Pancreas (tissue), 10 donors: ENCODE measurements at regions not wholly inside any gene's neighbourhood (a gene's known extent, or its start where the extent isn't known, plus 50 kb on each side); places are given as distances from the start of the nearest gene placed in this dataset.
A peak's percentile ranks its signal among the peaks of the same experiment; 100 is the strongest.

Experiments used
- ATAC-seq, 4 donors: fragments of 200-7000 bp; cut with Tn5 transposase; one replicate each; pipeline versions ENCODE4 v1.8.0 to v1.9.1; 2020; ENCODE audit warnings: mild to moderate bottlenecking in 4 of 4, moderate library complexity in 4 of 4
- DNase-seq, 6 donors: peaks; one replicate each; pipeline ENCODE4 v3.0.0-alpha.2; 2020
- FAIRE-seq: peaks from 2 replicates; lab custom pipeline; 2012; peaks lifted over from hg19 to GRCh38; lab: Jason Lieb, UNC
- H3K27ac ChIP-seq, 4 donors: fragments of 200-600 bp; sonication (generic); 1 replicate in 3 of 4; 2 replicates in 1 of 4; pipeline versions ENCODE4 v1.5.0 to v1.8.0; 2020
- H3K27me3 ChIP-seq, 4 donors: fragments of 200-600 bp; one replicate each; pipeline ENCODE4 v1.8.0; 2021
- H3K36me3 ChIP-seq, 3 donors: fragments of 200-600 bp; sonication (generic) in 1 of 3; one replicate each; pipeline versions ENCODE4 v1.5.0 to v1.8.0; 2020 to 2021
- H3K4me1 ChIP-seq, 3 donors: fragments of 200-600 bp; one replicate each; pipeline ENCODE4 v1.8.0; 2021
- H3K4me3 ChIP-seq, 4 donors: fragments of 200-600 bp; sonication (generic) in 2 of 4; one replicate each; pipeline versions ENCODE4 v1.5.0 to v1.8.0; 2020 to 2021
- H3K9me3 ChIP-seq, 4 donors: fragments of 200-600 bp; one replicate each; pipeline ENCODE4 v1.8.0; 2021
- WGBS, 2 donors: extraction: QIAGEN DNeasy Blood & Tissue Kit; methylation state at CpG; one replicate each; pipeline ENCODE4 v1.1.7; 2013; 5-methylcytosine and 5-hydroxymethylcytosine counted together
- intact Hi-C, 3 donors: fragments of 100-400 bp; cut with DNase I; formaldehyde crosslinking; loops; one replicate each; pipeline versions ENCODE4 v1.11.1 to v1.14.2; 2022
- TF ChIP-seq, protein P1 (sequence below), 4 donors: fragments of 200-600 bp; sonication (generic) in 3 of 4; IDR thresholded peaks; one replicate each; pipeline versions ENCODE4 v1.5.0 to v1.8.0; 2021; ENCODE audit warnings: antibody characterized with exemption in 4 of 4
- donor health status: healthy with polysubstance abuse.
- donor health status: DM: no; HTN: no; CAD: no; lungs with moderate emphysema.
- donor health status: DM: no; HTN: no; CAD: no.
- donor health status: control.
- donor health status: control.
- donor health status: Bipolar disorder and iron deficiency.
- donor health status: DM: yes; HTN: yes; CAD: no.
- donor health status: DM: no; HTN: no; CAD: no.
- donor health status: DM: no; HTN: no; CAD: no.
- donor health status: DM: yes; HTN: yes; CAD: no.

DNA sequence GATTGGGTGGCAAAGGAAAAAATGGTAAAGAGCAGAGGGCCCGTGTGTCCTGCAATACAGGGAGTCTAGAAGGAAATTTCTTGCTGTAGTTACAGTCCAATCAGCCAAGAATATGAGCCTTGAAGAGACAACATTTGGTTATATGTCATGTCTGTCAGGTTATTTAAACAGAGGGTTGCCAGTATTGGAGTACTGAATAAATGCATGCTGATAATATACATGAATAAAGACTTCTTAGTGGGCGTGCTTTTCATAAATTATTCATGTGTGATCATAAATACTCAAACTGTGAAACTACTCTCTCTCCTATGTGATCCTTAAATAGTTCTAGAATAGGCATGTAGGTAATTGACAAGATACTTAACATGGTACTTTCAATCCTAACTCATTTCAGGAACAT is 249.0 kb downstream of the CRPPA start:
- no peak overlapping the region for H3K4me3 ChIP-seq
- intact Hi-C loops = no loop called here
- WGBS, 2 donors = 93 to 94% methylated on average over 2 of the region's 2 CpGs
- no peak for FAIRE-seq
- no peak overlapping the region for H3K27ac ChIP-seq
- TF ChIP-seq, protein P1, sequence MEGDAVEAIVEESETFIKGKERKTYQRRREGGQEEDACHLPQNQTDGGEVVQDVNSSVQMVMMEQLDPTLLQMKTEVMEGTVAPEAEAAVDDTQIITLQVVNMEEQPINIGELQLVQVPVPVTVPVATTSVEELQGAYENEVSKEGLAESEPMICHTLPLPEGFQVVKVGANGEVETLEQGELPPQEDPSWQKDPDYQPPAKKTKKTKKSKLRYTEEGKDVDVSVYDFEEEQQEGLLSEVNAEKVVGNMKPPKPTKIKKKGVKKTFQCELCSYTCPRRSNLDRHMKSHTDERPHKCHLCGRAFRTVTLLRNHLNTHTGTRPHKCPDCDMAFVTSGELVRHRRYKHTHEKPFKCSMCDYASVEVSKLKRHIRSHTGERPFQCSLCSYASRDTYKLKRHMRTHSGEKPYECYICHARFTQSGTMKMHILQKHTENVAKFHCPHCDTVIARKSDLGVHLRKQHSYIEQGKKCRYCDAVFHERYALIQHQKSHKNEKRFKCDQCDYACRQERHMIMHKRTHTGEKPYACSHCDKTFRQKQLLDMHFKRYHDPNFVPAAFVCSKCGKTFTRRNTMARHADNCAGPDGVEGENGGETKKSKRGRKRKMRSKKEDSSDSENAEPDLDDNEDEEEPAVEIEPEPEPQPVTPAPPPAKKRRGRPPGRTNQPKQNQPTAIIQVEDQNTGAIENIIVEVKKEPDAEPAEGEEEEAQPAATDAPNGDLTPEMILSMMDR (IDR thresholded peaks at IDR 0.05) = no peak
- no peaks in the 10 kb centered on the region for H3K36me3 ChIP-seq
- no peak for ATAC-seq
- no peaks in the 10 kb centered on the region for H3K9me3 ChIP-seq
- no peaks in the 10 kb centered on the region for H3K4me1 ChIP-seq
- H3K27me3 ChIP-seq = no peaks in the 10 kb centered on the region
- no peak for DNase-seq

DNA sequence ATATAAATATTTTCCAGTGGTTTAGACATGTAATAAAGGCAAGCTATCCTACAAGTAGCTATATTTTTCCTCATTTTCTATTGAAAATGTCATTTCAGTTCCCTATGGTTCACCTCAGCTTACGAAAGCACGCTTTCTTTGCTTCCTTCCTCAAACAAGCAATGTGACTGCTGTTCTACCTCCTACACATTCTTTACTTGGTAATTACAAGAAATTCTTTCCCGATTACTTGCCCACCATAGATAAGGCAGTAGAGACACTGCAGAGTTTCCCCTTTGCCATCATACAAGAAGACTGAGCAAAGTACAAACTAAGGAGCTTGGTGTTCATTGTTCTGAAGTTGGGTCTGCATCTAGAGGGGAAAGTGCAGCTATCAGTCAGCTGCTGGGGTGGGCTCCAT is 249.4 kb downstream of the CRPPA start:
- Histone ChIP-seq H3K4me3 (no peak overlapping the region), H3K4me1 (no peaks in the 10 kb centered on the region), H3K36me3 (no peaks in the 10 kb centered on the region), H3K27ac (no peak overlapping the region), H3K9me3 (no peaks in the 10 kb centered on the region), H3K27me3 (no peaks in the 10 kb centered on the region)
- no peak for DNase-seq
- FAIRE-seq = no peak
- TF ChIP-seq, protein P1 (IDR thresholded peaks at IDR 0.05) = no peak
- 87 to 91% methylated on average over 3 of the region's 3 CpGs for WGBS, 2 donors
- no peak for ATAC-seq
- intact Hi-C loops = no loop called here

DNA sequence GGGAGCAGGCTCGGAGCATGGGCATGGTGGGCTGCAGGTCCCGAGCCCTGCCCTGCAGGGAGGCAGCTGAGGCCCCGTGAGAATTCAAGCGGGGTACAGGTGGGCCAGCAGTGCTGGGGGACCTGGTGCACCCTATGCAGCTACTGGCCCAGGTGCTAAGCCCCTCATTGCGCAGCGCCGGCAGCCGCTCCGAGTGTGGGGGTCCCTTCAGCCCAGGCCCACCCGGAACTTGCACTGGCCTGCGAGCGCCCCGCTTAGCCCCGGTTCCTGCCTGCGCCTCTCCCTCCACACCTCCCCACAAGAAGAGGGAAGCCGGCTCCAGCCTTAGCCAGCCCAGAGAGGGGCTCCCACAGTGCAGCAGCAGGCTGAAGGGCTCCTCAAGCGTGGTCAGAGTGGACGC is 250.7 kb downstream of the CRPPA start:
- Histone ChIP-seq H3K36me3 (no peaks in the 10 kb centered on the region), H3K27me3 (no peaks in the 10 kb centered on the region), H3K4me3 (no peak overlapping the region), H3K9me3 (no peaks in the 10 kb centered on the region), H3K27ac (no peak overlapping the region), H3K4me1 (no peaks in the 10 kb centered on the region)
- FAIRE-seq (no peak), ATAC-seq (no peak), DNase-seq (peak in 2 of 6 donors; percentile 48 to 56)
- 93 to 95% methylated on average over 9 to 18 of the region's 18 CpGs for WGBS, 2 donors
- TF ChIP-seq, protein P1 (IDR thresholded peaks at IDR 0.05) = no peak
- intact Hi-C loops = no loop called here

DNA sequence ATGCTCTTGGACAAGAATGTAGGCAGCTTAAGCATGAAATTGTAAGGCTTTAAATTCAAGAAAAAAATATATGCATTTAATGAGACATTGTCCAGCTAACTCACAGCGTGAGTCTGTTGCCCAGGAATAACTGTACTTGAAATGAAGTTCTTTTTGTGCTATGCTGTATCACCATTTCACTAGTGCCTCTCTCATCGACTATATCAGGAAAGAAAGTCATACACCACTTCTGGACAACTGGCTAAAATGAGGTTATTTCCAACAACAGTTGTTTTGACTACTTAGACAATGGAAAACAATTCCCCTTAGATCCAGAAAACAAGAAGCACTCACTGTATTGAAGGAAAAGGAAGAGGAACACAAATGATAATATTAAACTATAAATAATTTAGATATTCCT is 251.8 kb downstream of the CRPPA start:
- intact Hi-C loops = no loop called here
- H3K36me3 ChIP-seq = no peaks in the 10 kb centered on the region
- DNase-seq = no peak
- no peaks in the 10 kb centered on the region for H3K27me3 ChIP-seq
- TF ChIP-seq, protein P1 (IDR thresholded peaks at IDR 0.05) = no peak
- no peak for ATAC-seq
- no peak for FAIRE-seq
- H3K4me3 ChIP-seq = no peak overlapping the region
- H3K9me3 ChIP-seq = no peaks in the 10 kb centered on the region
- WGBS, 2 donors = 73% methylated on average over 2 of the region's 2 CpGs
- H3K4me1 ChIP-seq = no peaks in the 10 kb centered on the region
- H3K27ac ChIP-seq = no peak overlapping the region

DNA sequence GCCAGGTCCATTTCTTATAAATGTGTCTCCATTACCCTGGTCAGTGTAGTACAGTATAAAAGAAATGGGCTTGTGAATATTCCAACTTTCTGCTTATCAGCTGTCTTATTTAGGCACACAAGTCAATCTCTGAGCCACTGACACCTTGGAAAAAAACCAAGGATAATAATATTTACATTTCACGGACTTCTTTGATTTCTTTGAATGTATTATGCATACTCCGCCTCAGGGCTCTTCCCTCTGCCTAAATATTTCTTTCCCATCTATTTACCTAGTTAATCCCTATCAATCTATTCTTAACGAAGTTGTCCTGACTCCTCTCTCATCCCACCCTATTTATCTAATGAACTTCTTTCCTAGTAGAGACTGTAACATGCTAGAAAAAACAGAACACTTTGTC is 253.8 kb downstream of the CRPPA start:
- TF ChIP-seq, protein P1 (IDR thresholded peaks at IDR 0.05) = no peak
- Histone ChIP-seq H3K27ac (no peak overlapping the region), H3K36me3 (no peaks in the 10 kb centered on the region), H3K4me1 (no peaks in the 10 kb centered on the region), H3K9me3 (no peaks in the 10 kb centered on the region), H3K4me3 (no peak overlapping the region), H3K27me3 (no peaks in the 10 kb centered on the region)
- ATAC-seq (no peak), DNase-seq (no peak), FAIRE-seq (no peak)
- intact Hi-C loops = no loop called here
- WGBS, 2 donors = 39 to 47% methylated on average over 3 of the region's 3 CpGs
